NCI-H2029 treated with DMSO at 0.1 percent for 48 hours (cell line): ENCODE measurements at regions not wholly inside any gene's neighbourhood (a gene's known extent, or its start where the extent isn't known, plus 50 kb on each side); places are given as distances from the start of the nearest gene placed in this dataset.
"Not testable (repeated sequence)": the region's sequence is repeated elsewhere in the genome, so short reads cannot be mapped to it uniquely, and the experiment has no call there.

Experiments used
- DNase-seq: peaks from one replicate; lab custom pipeline; 2025; lab: John Stamatoyannopoulos, UW

GRCh38 chr11:33463059-33463458 lies 205.9 kb downstream of the HIPK3 start:
- DNase-seq, result no peak

DNA sequence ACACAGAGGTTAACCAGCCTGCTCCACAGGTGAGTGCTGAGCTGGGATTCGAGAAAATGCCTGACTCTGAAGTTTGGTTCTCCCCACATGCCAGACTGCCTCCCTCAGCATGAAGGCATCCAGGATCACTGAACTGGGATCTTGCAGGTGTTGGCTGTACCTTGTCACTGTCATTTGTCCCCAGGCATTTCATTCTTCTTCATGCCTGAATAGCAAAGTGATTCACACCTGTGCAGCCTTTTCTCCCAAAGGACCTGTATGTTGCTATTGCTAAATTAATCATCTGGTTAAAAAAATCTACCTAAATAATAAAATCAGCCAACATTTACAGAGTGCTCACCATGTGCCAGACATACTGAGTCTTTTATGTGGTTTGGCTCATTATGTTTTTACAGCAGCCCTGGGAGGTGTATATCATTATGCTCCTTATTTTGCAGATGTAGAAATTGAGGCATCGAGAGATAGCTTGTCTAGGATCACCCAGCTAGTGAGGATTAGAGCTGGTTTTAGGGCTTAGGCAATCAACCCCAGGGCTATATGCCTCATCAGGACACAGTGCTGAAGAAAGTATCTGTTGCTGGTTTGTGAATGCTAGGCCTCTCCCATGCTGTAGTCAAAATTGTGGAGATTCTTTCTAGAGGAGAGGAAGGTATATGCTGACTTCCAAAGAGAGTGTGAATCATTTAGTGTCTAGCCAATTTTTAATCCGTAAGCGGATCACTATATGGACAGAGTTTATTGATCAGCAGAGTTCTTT lies 204.4 kb downstream of the HIPK3 start:
- no peak for DNase-seq

DNA sequence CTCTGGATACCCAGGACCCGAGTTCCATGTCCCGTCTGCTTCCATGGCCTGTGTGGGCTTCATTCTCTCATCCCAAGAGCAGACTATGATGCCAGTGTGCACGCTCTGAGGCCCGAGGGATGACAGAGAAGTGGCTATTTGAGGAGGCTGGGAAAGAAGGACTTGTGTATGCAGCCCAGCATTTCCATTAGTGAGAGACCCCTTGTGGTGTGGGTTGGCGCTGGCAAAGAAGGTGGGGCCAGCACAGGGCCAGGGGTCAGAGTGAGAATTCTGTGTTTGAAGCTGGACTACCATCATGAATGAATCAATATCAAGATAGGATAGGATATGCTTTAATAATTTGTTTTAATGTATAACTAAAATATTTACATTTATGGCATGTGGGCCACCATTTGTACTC lies 200.8 kb downstream of the HIPK3 start:
- DNase-seq, result no peak

DNA sequence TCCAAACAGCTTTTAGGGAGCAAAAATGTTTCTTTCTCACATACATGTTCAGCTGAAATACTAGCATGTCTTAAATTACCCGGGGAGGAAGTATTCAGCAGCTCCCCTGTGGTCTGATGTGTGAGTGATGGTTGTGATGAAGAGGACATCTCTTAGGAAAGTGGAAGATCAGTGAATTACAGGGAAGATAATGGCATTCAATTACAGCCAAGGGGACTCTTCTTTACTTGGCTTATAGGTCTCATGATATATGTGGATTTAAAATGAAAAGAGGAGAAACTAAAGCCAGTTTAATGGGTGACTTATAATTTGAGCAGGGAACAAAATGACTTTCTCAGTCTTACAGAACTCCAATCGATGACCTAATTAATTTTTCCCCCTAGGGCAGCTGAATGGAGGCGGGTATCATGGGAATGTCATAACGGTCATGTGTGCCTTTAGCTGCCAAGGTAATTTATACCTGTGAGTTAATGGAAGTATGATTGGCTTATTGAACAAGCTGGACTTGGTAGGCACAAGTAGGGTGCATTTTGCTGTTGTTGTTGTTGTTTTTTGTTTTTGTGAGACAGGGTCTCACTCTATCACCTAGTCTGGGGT lies 198.8 kb downstream of the HIPK3 start:
- no peak for DNase-seq

DNA sequence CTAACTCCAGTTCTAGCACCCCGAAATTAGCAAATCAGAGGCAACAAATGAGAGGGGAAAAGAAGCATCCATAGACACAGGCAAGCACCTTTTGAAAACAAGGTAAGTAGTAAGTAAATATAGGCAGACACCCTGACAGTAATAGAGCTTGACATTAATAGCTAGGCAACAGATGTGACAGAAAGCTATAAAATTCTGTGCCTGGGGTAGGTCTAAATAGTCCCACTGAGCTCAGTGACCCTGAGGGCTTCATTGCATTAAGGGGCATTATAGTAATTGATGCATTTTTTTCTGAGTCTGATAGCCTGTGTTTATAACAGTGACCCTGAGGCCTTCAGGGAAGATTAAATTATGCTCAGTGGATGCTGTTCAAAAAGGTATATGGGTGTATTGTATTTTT lies 197.1 kb downstream of the HIPK3 start:
- DNase-seq, result no peak

DNA sequence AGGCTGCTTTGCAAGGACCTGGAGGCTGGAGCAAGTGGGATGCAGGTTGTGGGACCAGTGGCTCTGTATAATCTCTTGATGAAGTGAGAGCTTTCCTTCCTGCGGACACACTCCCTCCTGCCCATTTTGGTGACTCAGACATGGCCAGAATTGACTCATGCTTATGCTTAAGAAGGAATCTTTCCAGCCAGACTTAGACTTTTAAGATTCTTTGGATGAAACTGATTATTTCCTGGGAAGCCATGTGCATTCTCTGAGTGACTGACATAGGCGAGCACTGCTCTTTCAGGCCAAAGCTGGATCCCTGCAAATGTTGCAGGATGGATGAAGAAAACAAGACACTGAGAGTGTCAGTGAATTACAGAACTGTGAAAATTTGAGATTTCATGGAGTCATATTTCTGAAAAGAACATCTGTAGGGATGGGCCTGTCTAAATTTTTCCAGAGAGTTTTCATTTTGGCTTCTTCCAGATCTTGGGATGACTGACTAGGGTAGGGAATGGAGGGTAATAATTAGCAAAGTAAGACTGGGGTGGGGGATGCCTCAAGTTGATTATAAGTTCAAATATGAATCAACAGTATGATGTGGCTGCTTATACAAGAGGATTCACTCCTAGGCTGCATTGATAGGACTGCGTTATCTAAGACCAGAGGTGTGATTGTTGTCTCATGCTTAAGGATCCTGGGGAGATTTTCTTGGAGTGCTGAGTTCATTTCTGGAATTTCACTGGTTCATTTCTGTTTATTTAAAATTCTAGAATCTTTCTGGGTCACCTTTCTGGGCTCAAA lies 195.8 kb downstream of the HIPK3 start:
- DNase-seq, result no peak

DNA sequence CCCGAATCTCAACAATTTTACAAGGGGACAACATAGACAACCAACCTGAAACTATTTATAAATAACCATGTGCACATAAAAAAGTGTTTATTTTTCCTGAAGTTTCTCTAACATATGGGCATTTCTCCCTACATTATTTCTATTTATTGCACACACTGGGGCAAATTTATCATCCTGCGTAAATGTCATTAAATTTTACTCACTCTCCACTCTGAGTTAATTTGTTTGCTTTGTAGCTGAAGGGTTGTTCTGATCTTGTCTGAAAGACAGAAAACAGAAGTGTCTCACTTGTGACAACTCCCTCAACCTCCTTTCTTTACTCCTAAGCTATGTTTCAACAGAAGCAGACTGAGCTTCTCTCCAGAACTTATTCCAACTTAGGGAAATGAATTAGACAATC lies 194.2 kb downstream of the HIPK3 start:
- no peak for DNase-seq

- DNase-seq, result no peak
Observed at GRCh38 chr11:33449798-33450197, 192.6 kb downstream of the HIPK3 start.

- no peak for DNase-seq
Observed at GRCh38 chr11:33448461-33449130, 191.4 kb downstream of the HIPK3 start.

DNA sequence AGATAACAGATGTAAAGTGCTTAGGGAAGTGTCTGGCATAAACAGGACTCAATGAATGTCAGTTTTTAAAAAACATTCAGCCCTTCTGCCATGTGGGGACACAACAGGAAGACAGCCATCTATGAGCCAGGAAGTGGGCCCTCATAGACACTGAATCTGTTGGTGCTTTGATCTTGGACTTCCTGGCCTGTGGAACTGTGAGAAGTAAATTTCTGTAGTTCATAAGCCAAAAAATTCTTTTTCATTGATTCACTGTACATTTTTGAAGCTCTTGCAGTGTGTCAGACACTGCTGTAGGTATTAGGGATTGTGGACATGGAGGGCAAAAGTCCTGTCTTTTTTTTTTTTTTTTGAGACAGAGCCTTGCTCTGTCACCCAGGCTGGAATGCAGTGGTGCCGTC lies 188.6 kb downstream of the HIPK3 start:
- no peak for DNase-seq

DNA sequence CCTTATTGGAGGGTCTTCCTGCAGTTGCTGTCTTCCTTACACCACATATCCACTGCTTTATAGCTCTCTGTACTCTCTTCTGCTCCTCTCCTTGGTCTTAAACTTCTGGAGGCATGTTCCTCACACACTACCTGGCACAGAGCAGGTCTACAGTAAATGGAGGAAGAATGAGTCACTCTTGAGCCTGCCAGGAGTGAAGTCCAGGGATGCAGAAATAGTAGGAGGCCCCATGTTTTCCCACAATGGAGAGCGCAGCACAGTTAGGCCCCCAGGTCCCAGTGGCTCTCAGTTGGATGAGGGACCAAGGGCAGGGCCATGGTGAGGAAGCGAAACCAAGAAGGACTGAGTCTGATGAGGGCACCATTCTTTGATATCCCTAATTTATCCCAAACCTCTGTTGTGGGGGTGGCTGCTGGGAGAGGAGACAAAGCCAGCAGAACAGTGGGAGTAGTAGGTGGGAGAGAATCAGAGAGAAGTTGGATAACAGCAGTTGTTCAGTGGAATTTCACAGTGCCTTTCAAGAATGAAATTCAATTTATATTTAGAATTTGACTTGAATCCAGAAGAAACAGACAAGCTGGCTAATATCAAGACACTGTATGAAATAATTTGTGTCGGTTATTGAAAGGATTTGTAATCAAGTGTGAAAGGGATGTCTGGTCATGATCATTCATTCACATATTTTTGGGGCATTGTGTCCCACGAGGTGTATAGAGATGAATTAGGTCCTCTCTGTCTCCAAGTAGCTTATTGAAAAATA lies 187.8 kb downstream of the HIPK3 start:
- DNase-seq, result no peak

DNA sequence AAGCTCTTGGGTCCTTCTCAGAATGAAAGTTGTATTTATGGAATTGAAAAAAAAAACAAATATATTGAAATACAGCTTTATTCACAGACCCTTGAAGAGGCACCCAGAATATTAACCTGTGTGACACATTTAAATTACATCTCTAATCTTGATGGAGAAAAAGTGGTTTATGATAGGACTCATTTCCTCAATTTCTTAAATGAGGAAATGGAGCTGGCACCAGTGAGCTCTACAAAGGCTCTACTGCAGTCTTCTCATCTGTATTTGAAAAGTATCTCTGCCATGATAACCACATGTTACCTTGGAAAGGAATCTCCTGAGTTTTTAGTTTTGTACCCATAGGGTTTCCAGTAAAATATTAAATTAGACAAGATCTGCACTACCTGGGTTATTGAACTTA lies 186.5 kb downstream of the HIPK3 start:
- DNase-seq, result no peak

- no peak for DNase-seq
Observed at GRCh38 chr11:33438301-33438700, 181.1 kb downstream of the HIPK3 start.

DNA sequence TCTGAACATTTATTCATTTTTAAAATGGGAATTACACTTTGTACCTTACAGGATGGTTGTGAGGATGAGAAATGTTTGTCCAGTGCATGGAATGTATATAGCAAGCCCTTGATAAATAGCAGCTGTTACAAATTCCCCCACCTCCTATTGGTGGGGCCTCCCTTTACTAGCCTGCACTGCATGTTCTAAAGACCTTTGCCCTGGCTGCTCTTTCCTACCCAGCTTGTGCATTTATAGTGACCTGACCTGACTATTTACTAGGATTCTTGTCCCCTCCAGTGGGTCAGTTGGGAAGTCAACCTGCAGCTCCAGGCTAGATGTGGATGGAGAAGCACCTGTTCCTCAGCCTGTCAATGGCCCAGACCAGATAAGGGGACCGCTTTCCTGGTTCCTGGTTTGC lies 180.3 kb downstream of the HIPK3 start:
- DNase-seq, result no peak

- no peak for DNase-seq
Observed at GRCh38 chr11:33435216-33435615, 178.0 kb downstream of the HIPK3 start.

DNA sequence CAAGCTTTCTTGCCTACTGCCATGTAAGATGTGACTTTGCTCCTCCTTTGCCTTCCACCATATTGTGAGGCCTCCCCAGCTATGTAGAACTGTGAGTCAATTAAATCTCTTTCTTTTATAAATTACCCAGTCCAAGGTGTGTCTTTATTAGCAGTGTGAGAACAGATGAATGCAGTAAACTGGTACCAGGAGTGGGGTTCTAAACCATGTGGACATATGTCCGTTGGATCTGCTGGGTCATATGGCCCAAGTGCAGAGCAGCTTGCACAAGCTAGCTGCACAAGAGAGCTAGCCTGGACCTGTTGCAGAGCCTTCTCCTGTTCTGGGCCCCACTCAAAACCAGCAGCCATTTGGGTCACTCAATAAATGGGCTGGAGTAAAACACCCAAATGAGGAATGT lies 177.1 kb downstream of the HIPK3 start:
- DNase-seq, result no peak

DNA sequence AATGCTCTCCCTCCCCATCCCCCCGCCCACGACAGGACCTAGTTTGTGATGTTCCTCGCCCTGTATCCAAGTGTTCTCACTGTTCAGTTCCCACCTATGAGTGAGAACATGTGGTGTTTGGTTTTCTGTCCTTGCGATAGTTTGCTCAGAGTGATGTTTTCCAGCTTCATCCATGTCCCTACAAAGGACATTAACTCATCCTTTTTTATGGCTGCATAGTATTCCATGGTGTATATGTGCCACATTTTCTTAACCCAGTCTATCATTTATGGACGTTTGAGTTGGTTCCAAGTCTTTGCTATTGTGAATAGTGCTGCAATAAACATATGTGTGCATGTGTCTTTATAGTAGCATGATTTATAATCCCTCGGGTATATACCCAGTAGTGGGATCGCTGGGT lies 171.3 kb downstream of the HIPK3 start:
- not testable (repeated sequence) for DNase-seq

DNA sequence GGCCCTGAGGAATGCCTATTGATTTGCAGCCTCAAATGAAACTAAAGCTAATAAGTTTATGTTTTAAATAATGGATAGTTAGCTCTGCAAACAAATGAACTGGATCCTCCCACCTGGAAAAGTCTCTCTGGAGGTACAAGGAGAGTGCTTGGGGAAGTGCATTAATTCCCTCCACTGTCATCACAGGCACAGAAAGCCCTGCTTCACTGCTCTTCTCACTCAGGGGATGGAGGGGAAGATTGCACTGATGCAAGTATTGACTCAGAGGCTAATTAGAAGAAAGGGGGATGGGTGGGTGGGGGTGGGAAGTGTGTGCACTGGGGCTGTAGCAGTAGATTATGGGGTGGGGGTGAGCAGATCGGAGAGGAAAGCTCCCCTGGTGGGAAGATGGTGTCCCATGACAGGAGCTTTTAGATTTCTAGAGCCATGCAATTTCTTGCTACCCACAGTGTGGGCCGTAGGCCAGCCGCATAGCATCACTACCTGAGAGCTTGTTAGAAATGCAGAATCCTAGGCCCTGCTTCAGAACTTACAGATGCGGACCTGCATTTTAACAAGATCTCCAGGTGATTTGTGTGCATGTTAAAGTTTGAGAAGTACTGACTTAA lies 163.9 kb downstream of the HIPK3 start:
- no peak for DNase-seq

DNA sequence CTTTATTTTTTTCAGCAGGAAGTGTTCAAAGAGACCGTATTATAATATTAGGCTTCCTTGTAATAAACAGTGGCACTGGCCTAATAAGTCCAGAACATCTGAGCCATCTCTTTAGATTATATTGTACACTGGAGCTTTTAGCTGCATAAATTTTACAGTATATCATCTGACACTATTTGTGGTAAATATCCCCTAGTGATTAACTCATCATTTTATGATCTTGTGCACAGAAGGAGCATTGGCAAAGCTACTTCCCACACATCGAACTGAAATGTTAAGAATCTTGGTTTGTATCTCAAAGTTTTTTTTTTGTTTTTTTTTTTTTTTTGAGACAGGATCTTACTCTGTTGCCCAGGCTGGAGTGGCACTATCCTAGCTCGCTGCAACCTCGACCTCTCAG lies 162.7 kb downstream of the HIPK3 start:
- DNase-seq, result no peak

DNA sequence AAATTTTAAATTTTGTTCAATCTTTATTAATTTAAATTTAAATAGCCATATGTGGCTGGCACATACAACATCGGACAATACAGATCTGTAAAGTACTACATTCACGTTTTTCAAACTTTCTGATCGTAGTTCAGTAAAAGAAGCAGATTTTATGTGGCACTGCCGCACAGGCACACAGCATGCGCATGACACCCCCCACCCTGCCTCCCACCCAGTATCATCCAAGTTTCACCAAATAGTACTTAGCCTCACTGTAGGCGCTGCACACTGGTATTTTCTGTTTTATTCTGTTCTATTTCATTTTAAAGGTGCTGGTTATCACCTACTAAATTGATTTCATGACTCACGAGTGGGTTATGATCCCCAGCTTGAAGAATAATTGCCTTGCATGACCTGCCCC lies 159.9 kb downstream of the HIPK3 start:
- DNase-seq, result no peak

DNA sequence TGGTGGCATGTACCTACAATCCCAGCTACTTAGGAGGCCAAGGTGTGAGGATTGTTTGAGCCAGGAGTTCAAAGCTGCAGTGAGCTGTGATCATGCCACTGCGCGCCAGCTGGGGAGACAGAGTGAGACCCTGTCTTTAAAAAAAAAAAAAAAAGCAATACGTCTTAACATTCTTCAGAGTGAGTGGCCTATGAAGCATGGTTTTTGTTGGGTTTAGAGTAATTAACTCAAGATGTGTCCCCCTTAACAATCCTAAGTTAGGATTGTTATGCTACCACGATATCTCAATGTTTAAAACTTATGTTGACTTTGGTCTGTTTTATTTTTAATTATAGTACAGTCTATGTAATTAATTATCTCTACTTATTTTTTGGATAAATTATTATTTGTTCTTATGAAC lies 156.1 kb downstream of the HIPK3 start:
- DNase-seq, result no peak

- DNase-seq, result no peak
Observed at GRCh38 chr11:33412241-33412640, 155.1 kb downstream of the HIPK3 start.
